BE2C (cell line): ENCODE measurements at regions not wholly inside any gene's neighbourhood (a gene's known extent, or its start where the extent isn't known, plus 50 kb on each side); places are given as distances from the start of the nearest gene placed in this dataset.

Experiments
- DNase-seq: peaks from one replicate; pipeline ENCODE4 v3.0.0-alpha.2; 2020
- H3K27me3 ChIP-seq: fragments of 250-450 bp; sonication (Bioruptor Pico); 2 replicates; pipeline ENCODE4 v1.5.1; 2020; ENCODE audit warnings: mild to moderate bottlenecking
- H3K36me3 ChIP-seq: fragments of 250-450 bp; sonication (Bioruptor Pico); 2 replicates; pipeline ENCODE4 v1.5.1; 2020; ENCODE audit warnings: mild to moderate bottlenecking
- H3K4me1 ChIP-seq: fragments of 250-450 bp; sonication (Bioruptor Pico); 2 replicates; pipeline ENCODE4 v1.5.1; 2020
- H3K4me3 ChIP-seq: 2 replicates; pipeline ENCODE4 v1.5.1; 2011; ENCODE audit warnings: low read depth, low read length
- H3K9me3 ChIP-seq: fragments of 250-450 bp; sonication (Bioruptor Pico); 2 replicates; pipeline ENCODE4 v1.5.1; 2020
- TF ChIP-seq, protein P1 (sequence below): IDR thresholded peaks from 2 replicates; pipeline ENCODE4 v1.5.1; 2012; ENCODE audit warnings: mild to moderate bottlenecking, low read depth, low read length

DNA sequence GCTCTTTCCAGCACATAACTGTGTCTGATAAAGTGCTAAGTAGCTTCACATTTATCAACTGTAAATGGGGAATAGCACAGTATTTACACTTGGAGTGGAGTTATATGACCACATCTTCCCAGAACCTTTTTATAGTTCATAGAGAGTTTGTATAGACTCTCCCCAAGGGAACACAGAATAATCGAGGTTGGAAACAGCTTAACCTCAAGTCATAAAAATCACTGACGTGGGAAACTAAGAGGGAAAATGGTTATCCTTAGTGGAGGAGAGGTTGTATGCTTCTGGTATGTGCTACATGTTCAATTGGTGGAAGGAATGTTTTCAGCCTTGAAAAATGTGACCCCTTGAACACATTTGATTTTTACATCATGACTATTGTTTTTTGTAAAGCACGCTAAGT, 167.9 kb upstream of the KIAA1217 start:
- DNase-seq: no peak
- no peaks in the 10 kb centered on the region for H3K4me1 ChIP-seq
- H3K9me3 ChIP-seq: no peaks in the 10 kb centered on the region
- TF ChIP-seq, protein P1, sequence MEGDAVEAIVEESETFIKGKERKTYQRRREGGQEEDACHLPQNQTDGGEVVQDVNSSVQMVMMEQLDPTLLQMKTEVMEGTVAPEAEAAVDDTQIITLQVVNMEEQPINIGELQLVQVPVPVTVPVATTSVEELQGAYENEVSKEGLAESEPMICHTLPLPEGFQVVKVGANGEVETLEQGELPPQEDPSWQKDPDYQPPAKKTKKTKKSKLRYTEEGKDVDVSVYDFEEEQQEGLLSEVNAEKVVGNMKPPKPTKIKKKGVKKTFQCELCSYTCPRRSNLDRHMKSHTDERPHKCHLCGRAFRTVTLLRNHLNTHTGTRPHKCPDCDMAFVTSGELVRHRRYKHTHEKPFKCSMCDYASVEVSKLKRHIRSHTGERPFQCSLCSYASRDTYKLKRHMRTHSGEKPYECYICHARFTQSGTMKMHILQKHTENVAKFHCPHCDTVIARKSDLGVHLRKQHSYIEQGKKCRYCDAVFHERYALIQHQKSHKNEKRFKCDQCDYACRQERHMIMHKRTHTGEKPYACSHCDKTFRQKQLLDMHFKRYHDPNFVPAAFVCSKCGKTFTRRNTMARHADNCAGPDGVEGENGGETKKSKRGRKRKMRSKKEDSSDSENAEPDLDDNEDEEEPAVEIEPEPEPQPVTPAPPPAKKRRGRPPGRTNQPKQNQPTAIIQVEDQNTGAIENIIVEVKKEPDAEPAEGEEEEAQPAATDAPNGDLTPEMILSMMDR: no peak
- no peak overlapping the region for H3K4me3 ChIP-seq
- no peaks in the 10 kb centered on the region for H3K36me3 ChIP-seq
- H3K27me3 ChIP-seq: no peaks in the 10 kb centered on the region

DNA sequence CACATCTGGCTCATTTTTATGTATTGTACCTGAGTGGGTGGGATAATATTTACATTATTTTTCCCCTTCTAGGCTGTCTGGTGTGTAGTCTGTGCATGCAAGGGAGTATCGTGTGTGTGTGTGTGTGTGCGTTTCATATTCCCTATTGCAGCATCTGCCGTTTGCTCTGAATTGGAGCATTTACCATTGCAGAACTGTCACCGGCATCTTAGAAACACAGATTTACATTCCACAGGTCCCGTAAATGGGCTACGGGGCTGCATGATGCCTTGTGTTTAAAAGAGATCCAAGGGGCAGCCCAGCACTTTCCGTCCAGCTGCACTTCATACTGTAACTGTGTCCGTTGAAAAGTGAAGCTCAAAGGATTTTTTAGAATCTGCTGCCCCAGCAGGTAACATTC, 167.1 kb upstream of the KIAA1217 start:
- TF ChIP-seq, protein P1: no peak
- H3K9me3 ChIP-seq: no peaks in the 10 kb centered on the region
- H3K4me1 ChIP-seq: no peaks in the 10 kb centered on the region
- H3K36me3 ChIP-seq: no peaks in the 10 kb centered on the region
- H3K27me3 ChIP-seq: no peaks in the 10 kb centered on the region
- DNase-seq: no peak
- H3K4me3 ChIP-seq: no peak overlapping the region

DNA sequence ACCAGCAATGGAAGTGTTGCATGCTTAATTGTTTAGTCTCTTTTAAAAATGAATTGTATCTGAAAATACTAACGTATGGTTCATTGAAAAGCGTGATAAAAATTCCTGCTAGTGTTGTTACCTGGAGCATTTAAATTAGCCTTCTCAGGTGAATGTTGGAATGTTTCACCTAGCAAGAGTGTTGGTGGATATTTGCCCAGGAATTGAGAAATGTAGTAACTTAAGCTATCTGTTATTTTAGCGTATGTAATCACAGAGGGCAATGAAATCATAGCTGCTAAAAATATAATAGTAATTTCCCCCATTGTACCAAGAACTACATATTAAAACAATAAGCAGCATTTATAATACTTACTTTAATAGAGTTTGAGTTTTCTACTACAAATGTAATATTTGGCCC, 166.1 kb upstream of the KIAA1217 start:
- H3K9me3 ChIP-seq: no peaks in the 10 kb centered on the region
- H3K36me3 ChIP-seq: no peaks in the 10 kb centered on the region
- no peaks in the 10 kb centered on the region for H3K27me3 ChIP-seq
- no peak for DNase-seq
- no peak overlapping the region for H3K4me3 ChIP-seq
- TF ChIP-seq, protein P1: no peak
- no peaks in the 10 kb centered on the region for H3K4me1 ChIP-seq

DNA sequence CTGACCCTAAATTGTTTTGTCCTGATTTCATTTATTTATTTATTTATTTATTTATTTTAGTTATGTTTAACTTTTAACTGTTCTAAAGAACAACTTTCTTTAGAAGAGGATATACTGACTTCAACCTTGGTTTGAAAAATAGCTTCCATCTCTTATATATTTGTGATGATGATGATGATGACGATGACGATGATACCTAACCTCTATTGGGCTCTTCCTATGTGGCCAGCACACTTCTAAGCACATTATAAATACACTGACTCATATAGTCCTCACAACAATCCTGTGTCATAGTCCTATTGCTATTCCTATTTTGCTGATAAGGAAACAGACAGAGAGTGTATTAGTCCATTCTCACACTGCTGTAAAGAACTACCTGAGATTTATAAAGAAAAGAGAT, 162.9 kb upstream of the KIAA1217 start:
- no peak overlapping the region for H3K4me3 ChIP-seq
- TF ChIP-seq, protein P1: no peak
- H3K27me3 ChIP-seq: no peaks in the 10 kb centered on the region
- no peak for DNase-seq
- H3K9me3 ChIP-seq: no peaks in the 10 kb centered on the region
- no peaks in the 10 kb centered on the region for H3K4me1 ChIP-seq
- no peaks in the 10 kb centered on the region for H3K36me3 ChIP-seq

DNA sequence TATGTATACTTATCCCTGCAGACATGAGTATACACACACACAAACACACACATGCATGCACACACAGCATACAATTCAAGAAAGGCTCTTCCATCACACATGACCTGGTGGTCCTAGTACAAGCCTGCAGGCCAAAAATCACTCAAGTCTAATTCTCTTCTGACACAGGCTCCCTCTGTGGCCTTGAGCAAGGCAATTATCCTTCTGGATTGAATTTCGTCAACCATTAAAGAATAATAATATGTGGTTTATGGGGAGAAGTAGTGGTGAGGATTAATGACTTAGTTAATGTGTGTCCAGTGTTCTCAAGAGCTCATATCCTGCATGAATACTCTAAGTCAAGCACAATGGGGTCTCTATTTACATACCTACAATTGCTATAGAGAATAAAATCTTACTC, 161.8 kb upstream of the KIAA1217 start:
- no peaks in the 10 kb centered on the region for H3K36me3 ChIP-seq
- no peaks in the 10 kb centered on the region for H3K9me3 ChIP-seq
- TF ChIP-seq, protein P1: no peak
- no peaks in the 10 kb centered on the region for H3K4me1 ChIP-seq
- no peak for DNase-seq
- H3K4me3 ChIP-seq: no peak overlapping the region
- H3K27me3 ChIP-seq: no peaks in the 10 kb centered on the region

DNA sequence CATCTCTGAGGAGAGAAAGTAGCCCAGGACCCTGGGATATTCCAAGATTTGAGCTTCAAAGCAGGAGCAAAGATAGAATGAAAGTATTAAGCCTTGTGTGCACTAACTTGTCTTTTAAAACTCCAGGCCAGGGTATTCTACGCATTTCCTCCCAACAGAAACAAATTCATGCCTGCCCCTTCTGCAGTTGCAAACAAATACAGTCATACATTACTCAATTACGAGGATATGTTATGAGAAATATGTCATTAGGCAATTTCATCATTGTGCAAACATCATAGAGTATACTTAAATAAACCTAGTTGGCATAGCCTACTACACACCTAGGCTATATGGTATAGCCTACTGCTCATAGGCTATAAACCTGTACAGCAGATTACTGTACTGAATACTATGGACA, 154.5 kb upstream of the KIAA1217 start:
- H3K36me3 ChIP-seq: no peaks in the 10 kb centered on the region
- H3K27me3 ChIP-seq: no peaks in the 10 kb centered on the region
- TF ChIP-seq, protein P1: no peak
- H3K4me3 ChIP-seq: no peak overlapping the region
- no peaks in the 10 kb centered on the region for H3K9me3 ChIP-seq
- DNase-seq: no peak
- no peaks in the 10 kb centered on the region for H3K4me1 ChIP-seq
